GM12874 (cell line): ENCODE measurements at regions not wholly inside any gene's neighbourhood (a gene's known extent, or its start where the extent isn't known, plus 50 kb on each side); places are given as distances from the start of the nearest gene placed in this dataset.

Source experiments
- CTCF ChIP-seq: IDR thresholded peaks from 2 replicates; pipeline ENCODE4 v1.5.1; 2011; ENCODE audit warnings: low read depth, mild to moderate bottlenecking, control low read depth, low read length, moderate library complexity; ENCODE audit not compliant: insufficient read depth

- no peak for TF ChIP-seq CTCF
Measured at GRCh38 chr1:102687383-102687782, 420.9 kb downstream of the COL11A1 start.

DNA sequence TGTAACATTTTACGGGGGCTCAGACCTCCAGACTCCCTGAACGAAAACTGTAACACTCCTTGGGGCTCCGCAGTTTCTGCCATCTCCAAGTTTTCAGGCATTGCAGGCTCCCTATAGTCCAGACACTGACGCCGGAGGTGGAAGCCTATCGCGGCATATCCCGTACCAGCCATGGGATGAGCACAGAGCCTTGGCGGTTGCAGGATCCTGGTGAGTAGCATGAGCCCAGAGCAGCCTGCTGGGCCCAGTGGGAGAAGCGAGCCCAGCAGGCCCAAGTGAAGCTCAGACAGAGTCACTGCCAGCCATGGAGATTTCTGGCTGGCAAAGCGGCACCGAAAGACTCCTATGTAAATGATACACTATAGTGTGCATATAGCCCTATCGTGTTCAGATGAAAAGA lies 446.8 kb downstream of the COL11A1 start:
- no peak for TF ChIP-seq CTCF

- no peak for TF ChIP-seq CTCF
Measured at GRCh38 chr1:102655034-102655433, 453.3 kb downstream of the COL11A1 start.

- TF ChIP-seq CTCF: no peak
Measured at GRCh38 chr1:102640872-102641271, 467.4 kb downstream of the COL11A1 start.

DNA sequence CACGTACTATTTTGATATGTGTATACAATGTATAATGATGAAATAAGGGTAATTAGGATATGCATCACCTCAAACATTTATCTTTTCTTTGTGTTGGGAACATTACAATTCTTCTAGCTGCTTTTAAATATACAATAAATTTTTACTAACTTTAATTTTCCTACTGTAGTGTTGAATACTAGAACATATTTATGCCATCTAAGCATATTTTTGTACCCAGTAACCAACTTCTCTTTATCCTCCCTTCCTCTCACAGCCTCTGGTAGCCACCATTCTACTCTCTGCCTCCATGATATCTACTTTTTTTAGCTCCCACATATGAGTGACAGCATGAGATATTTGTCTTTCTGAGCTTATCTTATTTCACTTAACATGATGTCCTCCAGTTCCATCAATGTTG lies 468.0 kb downstream of the COL11A1 start:
- TF ChIP-seq CTCF: no peak

- no peak for TF ChIP-seq CTCF
Measured at GRCh38 chr1:102631691-102632090, 476.6 kb downstream of the COL11A1 start.

DNA sequence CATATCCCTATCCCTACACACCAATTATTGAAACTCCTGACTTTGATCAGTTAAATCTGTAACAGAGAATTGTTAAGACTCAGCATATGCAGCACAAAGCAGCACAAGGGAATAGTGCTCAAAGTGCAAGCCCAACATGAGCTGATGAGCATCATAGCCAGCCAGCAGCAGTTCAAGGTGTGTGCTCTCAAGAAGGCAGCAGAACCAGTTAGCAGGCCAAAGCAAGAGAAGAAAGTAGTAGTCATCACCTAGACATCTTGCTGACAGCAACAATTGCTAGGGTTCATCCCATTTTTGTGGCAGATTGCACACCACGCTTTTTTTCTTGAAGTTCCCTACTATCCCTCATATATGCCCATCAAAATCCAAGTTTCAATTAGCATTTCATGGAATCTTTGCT lies 478.3 kb downstream of the COL11A1 start:
- no peak for TF ChIP-seq CTCF

- TF ChIP-seq CTCF: no peak
Measured at GRCh38 chr1:102628109-102628613, 480.2 kb downstream of the COL11A1 start.
